CD14-positive monocyte (primary cell): ENCODE measurements at regions not wholly inside any gene's neighbourhood (a gene's known extent, or its start where the extent isn't known, plus 50 kb on each side); places are given as distances from the start of the nearest gene placed in this dataset.

Experiments
- DNase-seq, 3 donors: peaks; one replicate each; pipeline ENCODE4 v3.0.0-alpha.2; 2011 to 2022
- H2AFZ ChIP-seq: 2 replicates; pipeline ENCODE4 v1.6.0; 2012; ENCODE audit warnings: mild to moderate bottlenecking, low read depth, low read length, inconsistent platforms; ENCODE audit not compliant: insufficient read depth, poor library complexity, severe bottlenecking
- H3K27ac ChIP-seq, 2 donors: 1 replicate in 1 of 2; 2 replicates in 1 of 2; pipeline ENCODE4 v1.5.1; 2012 to 2013; ENCODE audit warnings: low read length in 2 of 2, control low read depth in 1 of 2, inconsistent platforms in 1 of 2, low read depth in 1 of 2, mild to moderate bottlenecking in 1 of 2
- H3K27me3 ChIP-seq, 2 donors: one replicate each; pipeline versions ENCODE4 v1.6.0 to v1.6.1; 2011 to 2013; ENCODE audit warnings: low read length in 2 of 2; ENCODE audit not compliant: control insufficient read depth in 2 of 2, insufficient read depth in 2 of 2
- H3K36me3 ChIP-seq, 2 donors: replicated peaks in 1 of 2; 1 replicate in 1 of 2; 2 replicates in 1 of 2; pipeline versions ENCODE4 v1.5.1 to v1.6.1; 2012 to 2013; ENCODE audit warnings: low read length in 2 of 2, control low read depth in 1 of 2, inconsistent platforms in 1 of 2, mild to moderate bottlenecking in 1 of 2; ENCODE audit not compliant: insufficient read depth in 2 of 2, control insufficient read depth in 1 of 2
- H3K4me1 ChIP-seq, 2 donors: 1 replicate in 1 of 2; 2 replicates in 1 of 2; pipeline versions ENCODE4 v1.5.1 to v1.6.1; 2012 to 2013; ENCODE audit warnings: low read length in 2 of 2, control low read depth in 1 of 2, inconsistent platforms in 1 of 2, mild to moderate bottlenecking in 1 of 2, moderate library complexity in 1 of 2; ENCODE audit not compliant: insufficient read depth in 2 of 2, control insufficient read depth in 1 of 2
- H3K4me2 ChIP-seq: replicated peaks from 2 replicates; pipeline ENCODE3; 2012; ENCODE audit warnings: low read length, moderate library complexity, mild to moderate bottlenecking; ENCODE audit not compliant: poor library complexity, severe bottlenecking; ENCODE audit errors: extremely low read depth
- H3K4me3 ChIP-seq, 3 experiments: fragments of 200-600 bp in 1 of 3; sonication (generic) in 1 of 3; replicated peaks in 1 of 3; 1 replicate in 2 of 3; 2 replicates in 1 of 3; pipeline ENCODE4 v1.5.1; 2011 to 2013; ENCODE audit warnings: low read length in 3 of 3, mild to moderate bottlenecking in 3 of 3, control low read depth in 2 of 3, low read depth in 2 of 3, inconsistent platforms in 1 of 3, moderate library complexity in 1 of 3
- H3K79me2 ChIP-seq: 2 replicates; pipeline ENCODE4 v1.6.0; 2012; ENCODE audit warnings: mild to moderate bottlenecking, control low read depth, inconsistent platforms, low read length, moderate library complexity; ENCODE audit not compliant: insufficient read depth
- H3K9ac ChIP-seq: 2 replicates; pipeline ENCODE4 v1.6.0; 2017; ENCODE audit warnings: low read length, mild to moderate bottlenecking; ENCODE audit not compliant: insufficient read depth, poor library complexity, severe bottlenecking
- H3K9me3 ChIP-seq, 2 donors: replicated peaks in 1 of 2; 1 replicate in 1 of 2; 2 replicates in 1 of 2; pipeline versions ENCODE4 v1.5.1 to v1.6.1; 2012 to 2013; ENCODE audit warnings: low read length in 2 of 2, control low read depth in 1 of 2; ENCODE audit not compliant: control insufficient read depth in 1 of 2, insufficient read depth in 1 of 2
- H4K20me1 ChIP-seq: 2 replicates; pipeline ENCODE4 v1.6.0; 2012; ENCODE audit warnings: mild to moderate bottlenecking, low read length, control low read depth, moderate library complexity; ENCODE audit not compliant: insufficient read depth
- H3K27ac Mint-ChIP-seq, 7 donors: one replicate each; pipeline ENCODE4 v1.8.0; 2020; ENCODE audit warnings: mild to moderate bottlenecking in 7 of 7, mixed read lengths in 7 of 7, moderate library complexity in 6 of 7, inconsistent platforms in 2 of 7
- H3K27me3 Mint-ChIP-seq, 3 donors: one replicate each; pipeline ENCODE4 v1.8.0; 2021 to 2022; ENCODE audit warnings: low read depth in 3 of 3, mild to moderate bottlenecking in 3 of 3, mixed read lengths in 3 of 3, moderate library complexity in 3 of 3, inconsistent platforms in 1 of 3
- H3K36me3 Mint-ChIP-seq, 2 donors: one replicate each; pipeline ENCODE4 v1.8.0; 2020; ENCODE audit warnings: mixed read lengths in 2 of 2, inconsistent platforms in 1 of 2, mild to moderate bottlenecking in 1 of 2
- H3K4me1 Mint-ChIP-seq: one replicate; pipeline ENCODE4 v1.8.0; 2020; ENCODE audit warnings: mild to moderate bottlenecking, mixed read lengths
- H3K4me3 Mint-ChIP-seq, 2 donors: one replicate each; pipeline ENCODE4 v1.8.0; 2020; ENCODE audit warnings: mild to moderate bottlenecking in 2 of 2, mixed read lengths in 2 of 2, moderate library complexity in 1 of 2
- H3K9me3 Mint-ChIP-seq, 7 donors: one replicate each; pipeline ENCODE4 v1.8.0; 2020 to 2022; ENCODE audit warnings: mixed read lengths in 7 of 7, mild to moderate bottlenecking in 6 of 7, moderate library complexity in 6 of 7, inconsistent platforms in 2 of 7
- WGBS: methylation state at CpG from one replicate; pipeline ENCODE4 v1.1.5; 2013; ENCODE audit warnings: missing lambda C conversion rate; ENCODE audit not compliant: insufficient coverage; 5-methylcytosine and 5-hydroxymethylcytosine counted together
- intact Hi-C, 2 donors: fragments of 100-400 bp; cut with micrococcal nuclease; formaldehyde crosslinking; loops; one replicate each; pipeline versions ENCODE4 v1.15.0 to v1.15.1; 2023
- TF ChIP-seq, protein P1 (sequence below): fragments of 200-600 bp; IDR thresholded peaks from one replicate; pipeline ENCODE4 v1.8.0; 2022; ENCODE audit warnings: antibody characterized with exemption, mild to moderate bottlenecking

- TF ChIP-seq, protein P1, sequence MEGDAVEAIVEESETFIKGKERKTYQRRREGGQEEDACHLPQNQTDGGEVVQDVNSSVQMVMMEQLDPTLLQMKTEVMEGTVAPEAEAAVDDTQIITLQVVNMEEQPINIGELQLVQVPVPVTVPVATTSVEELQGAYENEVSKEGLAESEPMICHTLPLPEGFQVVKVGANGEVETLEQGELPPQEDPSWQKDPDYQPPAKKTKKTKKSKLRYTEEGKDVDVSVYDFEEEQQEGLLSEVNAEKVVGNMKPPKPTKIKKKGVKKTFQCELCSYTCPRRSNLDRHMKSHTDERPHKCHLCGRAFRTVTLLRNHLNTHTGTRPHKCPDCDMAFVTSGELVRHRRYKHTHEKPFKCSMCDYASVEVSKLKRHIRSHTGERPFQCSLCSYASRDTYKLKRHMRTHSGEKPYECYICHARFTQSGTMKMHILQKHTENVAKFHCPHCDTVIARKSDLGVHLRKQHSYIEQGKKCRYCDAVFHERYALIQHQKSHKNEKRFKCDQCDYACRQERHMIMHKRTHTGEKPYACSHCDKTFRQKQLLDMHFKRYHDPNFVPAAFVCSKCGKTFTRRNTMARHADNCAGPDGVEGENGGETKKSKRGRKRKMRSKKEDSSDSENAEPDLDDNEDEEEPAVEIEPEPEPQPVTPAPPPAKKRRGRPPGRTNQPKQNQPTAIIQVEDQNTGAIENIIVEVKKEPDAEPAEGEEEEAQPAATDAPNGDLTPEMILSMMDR = no peak
- intact Hi-C loops = no loop called here
- Mint-ChIP-seq H3K27ac (no peak overlapping the region), H3K4me3 (no peak overlapping the region), H3K9me3 (peaks cover 0 to 7% (median 0%) of the 10 kb centered on the region in 7 donors), H3K27me3 (peaks cover 0 to 2% (median 0%) of the 10 kb centered on the region in 3 donors), H3K4me1 (no peaks in the 10 kb centered on the region), H3K36me3 (no peaks in the 10 kb centered on the region)
- Histone ChIP-seq H3K27ac (no peak overlapping the region), H4K20me1 (no peaks in the 10 kb centered on the region), H3K79me2 (no peaks in the 10 kb centered on the region), H3K9ac (no peak overlapping the region), H2AFZ (no peak overlapping the region), H3K4me2 (no peak overlapping the region), H3K4me1 (no peaks in the 10 kb centered on the region), H3K27me3 (no peaks in the 10 kb centered on the region), H3K9me3 (peaks cover 0 to 3% of the 10 kb centered on the region in 2 donors), H3K4me3 (no peak overlapping the region), H3K36me3 (no peaks in the 10 kb centered on the region)
- 80% methylated on average over 2 of the region's 2 CpGs for WGBS
- DNase-seq = no peak
These were observed 739.9 kb upstream of the SOX9 start for GRCh38 chr17:71380936-71381335.

- Histone ChIP-seq H3K79me2 (no peaks in the 10 kb centered on the region), H3K9ac (no peak overlapping the region), H3K27ac (no peak overlapping the region), H4K20me1 (no peaks in the 10 kb centered on the region), H3K4me3 (no peak overlapping the region), H3K4me1 (no peaks in the 10 kb centered on the region), H3K9me3 (peaks cover 0 to 11% of the 10 kb centered on the region in 2 donors), H3K36me3 (no peaks in the 10 kb centered on the region), H3K27me3 (no peaks in the 10 kb centered on the region), H2AFZ (no peak overlapping the region), H3K4me2 (no peak overlapping the region)
- no peak overlapping the region for H3K27ac Mint-ChIP-seq
- TF ChIP-seq, protein P1 = no peak
- no peak for DNase-seq
- H3K36me3 Mint-ChIP-seq = no peaks in the 10 kb centered on the region
- intact Hi-C loops = no loop called here
- no peak overlapping the region for H3K4me3 Mint-ChIP-seq
- H3K27me3 Mint-ChIP-seq = peaks cover 0 to 1% (median 0%) of the 10 kb centered on the region in 3 donors
- no CpG with 5 or more reads among the region's 2 CpGs for WGBS
- H3K4me1 Mint-ChIP-seq = no peaks in the 10 kb centered on the region
- H3K9me3 Mint-ChIP-seq = peaks cover 0 to 17% (median 6%) of the 10 kb centered on the region in 7 donors
These were observed 737.7 kb upstream of the SOX9 start for GRCh38 chr17:71383091-71383490.
